ENCODE measurements at regions not wholly inside any gene's neighbourhood (a gene's known extent, or its start where the extent isn't known, plus 50 kb on each side); places are given as distances from the start of the nearest gene placed in this dataset.

DNA sequence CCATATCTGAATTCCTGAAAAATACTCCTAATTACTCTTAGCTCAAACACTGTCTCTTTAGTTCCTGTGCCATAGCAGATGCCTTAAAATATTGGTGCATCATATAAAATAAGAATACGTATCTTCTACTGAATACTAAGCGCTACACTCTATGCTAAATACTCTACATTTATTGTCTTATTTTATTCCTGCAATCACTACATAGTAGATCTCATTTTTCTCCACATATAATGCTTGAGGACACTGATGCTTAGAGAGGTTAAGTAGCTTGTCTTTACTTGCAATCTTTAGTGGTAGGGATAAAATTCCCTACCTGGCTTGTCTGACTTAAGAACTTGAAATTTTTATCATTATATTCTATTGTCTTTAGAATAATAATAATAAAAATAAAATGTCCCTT is 137.3 kb upstream of the SETBP1 start:
- TF ChIP-seq, protein P1, sequence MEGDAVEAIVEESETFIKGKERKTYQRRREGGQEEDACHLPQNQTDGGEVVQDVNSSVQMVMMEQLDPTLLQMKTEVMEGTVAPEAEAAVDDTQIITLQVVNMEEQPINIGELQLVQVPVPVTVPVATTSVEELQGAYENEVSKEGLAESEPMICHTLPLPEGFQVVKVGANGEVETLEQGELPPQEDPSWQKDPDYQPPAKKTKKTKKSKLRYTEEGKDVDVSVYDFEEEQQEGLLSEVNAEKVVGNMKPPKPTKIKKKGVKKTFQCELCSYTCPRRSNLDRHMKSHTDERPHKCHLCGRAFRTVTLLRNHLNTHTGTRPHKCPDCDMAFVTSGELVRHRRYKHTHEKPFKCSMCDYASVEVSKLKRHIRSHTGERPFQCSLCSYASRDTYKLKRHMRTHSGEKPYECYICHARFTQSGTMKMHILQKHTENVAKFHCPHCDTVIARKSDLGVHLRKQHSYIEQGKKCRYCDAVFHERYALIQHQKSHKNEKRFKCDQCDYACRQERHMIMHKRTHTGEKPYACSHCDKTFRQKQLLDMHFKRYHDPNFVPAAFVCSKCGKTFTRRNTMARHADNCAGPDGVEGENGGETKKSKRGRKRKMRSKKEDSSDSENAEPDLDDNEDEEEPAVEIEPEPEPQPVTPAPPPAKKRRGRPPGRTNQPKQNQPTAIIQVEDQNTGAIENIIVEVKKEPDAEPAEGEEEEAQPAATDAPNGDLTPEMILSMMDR (conservative IDR thresholded peaks at IDR 0.05 in 1 of 2, IDR thresholded peaks at IDR 0.05 in 1 of 2; ENCODE audit: extremely low read depth in 1 of 2, insufficient read depth in 1 of 2, low read depth in 1 of 2, low read length in 2 of 2): no peak
- no peak for TF ChIP-seq EZH2 (IDR thresholded peaks at IDR 0.05; ENCODE audit: borderline replicate concordance, low read length)

Measured in mammary epithelial cell (primary cell).